PFSK-1 (cell line): ENCODE measurements at regions not wholly inside any gene's neighbourhood (a gene's known extent, or its start where the extent isn't known, plus 50 kb on each side); places are given as distances from the start of the nearest gene placed in this dataset.

ENCODE experiments used
- POLR2AphosphoS5 ChIP-seq: IDR thresholded peaks from 2 replicates; pipeline ENCODE4 v1.6.1; 2012; ENCODE audit warnings: low read depth, mild to moderate bottlenecking, control low read depth, low read length, moderate library complexity
- SIN3A ChIP-seq: IDR thresholded peaks from 2 replicates; pipeline ENCODE4 v1.6.1; 2012; ENCODE audit warnings: mild to moderate bottlenecking, low read length, moderate library complexity, borderline replicate concordance; ENCODE audit not compliant: insufficient read depth
- TAF1 ChIP-seq: IDR thresholded peaks from 2 replicates; pipeline ENCODE4 v1.6.1; 2012; ENCODE audit warnings: low read length, control low read depth, borderline replicate concordance; ENCODE audit not compliant: insufficient read depth
- TF ChIP-seq, protein P1 (sequence below), 2 experiments: IDR thresholded peaks; 2 replicates each; pipeline versions ENCODE4 v1.6.1 to v1.8.0; 2011 to 2012; ENCODE audit warnings: low read depth in 2 of 2, low read length in 2 of 2, control low read depth in 1 of 2, inconsistent platforms in 1 of 2, mild to moderate bottlenecking in 1 of 2, moderate library complexity in 1 of 2; ENCODE audit not compliant: insufficient read depth in 1 of 2

DNA sequence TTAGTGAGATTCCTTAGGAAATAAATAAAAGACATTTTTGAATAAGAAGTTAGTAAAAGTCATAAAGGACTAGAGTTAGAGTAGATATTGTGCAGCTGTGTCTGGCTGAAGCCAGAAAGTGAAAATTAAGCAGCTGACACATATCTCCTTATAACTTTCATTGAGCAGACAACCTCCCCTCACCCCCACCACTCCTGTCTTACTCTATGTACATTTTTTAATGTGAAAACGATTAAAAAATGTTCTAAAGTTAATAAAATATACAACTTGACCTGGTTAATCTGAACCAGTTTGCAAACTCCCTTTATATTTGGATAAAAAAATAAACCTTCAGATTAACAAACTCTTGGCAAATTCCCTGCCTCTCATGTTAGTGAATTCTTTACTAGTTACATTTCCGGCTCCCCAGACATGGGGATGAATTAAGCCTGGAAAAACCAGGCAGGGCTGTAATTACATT is 462.8 kb downstream of the MEIS1 start:
- TF ChIP-seq, protein P1, sequence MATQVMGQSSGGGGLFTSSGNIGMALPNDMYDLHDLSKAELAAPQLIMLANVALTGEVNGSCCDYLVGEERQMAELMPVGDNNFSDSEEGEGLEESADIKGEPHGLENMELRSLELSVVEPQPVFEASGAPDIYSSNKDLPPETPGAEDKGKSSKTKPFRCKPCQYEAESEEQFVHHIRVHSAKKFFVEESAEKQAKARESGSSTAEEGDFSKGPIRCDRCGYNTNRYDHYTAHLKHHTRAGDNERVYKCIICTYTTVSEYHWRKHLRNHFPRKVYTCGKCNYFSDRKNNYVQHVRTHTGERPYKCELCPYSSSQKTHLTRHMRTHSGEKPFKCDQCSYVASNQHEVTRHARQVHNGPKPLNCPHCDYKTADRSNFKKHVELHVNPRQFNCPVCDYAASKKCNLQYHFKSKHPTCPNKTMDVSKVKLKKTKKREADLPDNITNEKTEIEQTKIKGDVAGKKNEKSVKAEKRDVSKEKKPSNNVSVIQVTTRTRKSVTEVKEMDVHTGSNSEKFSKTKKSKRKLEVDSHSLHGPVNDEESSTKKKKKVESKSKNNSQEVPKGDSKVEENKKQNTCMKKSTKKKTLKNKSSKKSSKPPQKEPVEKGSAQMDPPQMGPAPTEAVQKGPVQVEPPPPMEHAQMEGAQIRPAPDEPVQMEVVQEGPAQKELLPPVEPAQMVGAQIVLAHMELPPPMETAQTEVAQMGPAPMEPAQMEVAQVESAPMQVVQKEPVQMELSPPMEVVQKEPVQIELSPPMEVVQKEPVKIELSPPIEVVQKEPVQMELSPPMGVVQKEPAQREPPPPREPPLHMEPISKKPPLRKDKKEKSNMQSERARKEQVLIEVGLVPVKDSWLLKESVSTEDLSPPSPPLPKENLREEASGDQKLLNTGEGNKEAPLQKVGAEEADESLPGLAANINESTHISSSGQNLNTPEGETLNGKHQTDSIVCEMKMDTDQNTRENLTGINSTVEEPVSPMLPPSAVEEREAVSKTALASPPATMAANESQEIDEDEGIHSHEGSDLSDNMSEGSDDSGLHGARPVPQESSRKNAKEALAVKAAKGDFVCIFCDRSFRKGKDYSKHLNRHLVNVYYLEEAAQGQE (IDR thresholded peaks at IDR 0.05; ENCODE audit: insufficient read depth in 1 of 2, low read depth in 2 of 2, low read length in 2 of 2): no peak
- no peak for TF ChIP-seq SIN3A
- TF ChIP-seq POLR2AphosphoS5: no peak
- TF ChIP-seq TAF1: no peak
